Trophoblast cell (in vitro differentiated cells and primary cell): ENCODE measurements at regions not wholly inside any gene's neighbourhood (a gene's known extent, or its start where the extent isn't known, plus 50 kb on each side); places are given as distances from the start of the nearest gene placed in this dataset.

ENCODE experiments used
- DNase-seq, 2 donors: peaks; one replicate each; pipeline ENCODE4 v3.0.0-alpha.2; 2016
- H2AFZ ChIP-seq: 2 replicates; pipeline ENCODE4 v1.6.1; 2013; ENCODE audit warnings: low read length, moderate library complexity, mild to moderate bottlenecking; ENCODE audit not compliant: insufficient read depth, poor library complexity
- H2AK5ac ChIP-seq: 2 replicates; pipeline ENCODE4 v1.6.1; 2013; ENCODE audit warnings: mild to moderate bottlenecking, low read length
- H2BK120ac ChIP-seq: 2 replicates; pipeline ENCODE4 v1.6.1; 2013; ENCODE audit warnings: low read length, mild to moderate bottlenecking, moderate library complexity; ENCODE audit not compliant: insufficient read depth, poor library complexity
- H2BK12ac ChIP-seq: 2 replicates; pipeline ENCODE4 v1.6.1; 2013; ENCODE audit warnings: mild to moderate bottlenecking, low read length, moderate library complexity
- H2BK5ac ChIP-seq: 2 replicates; pipeline ENCODE4 v1.6.1; 2013; ENCODE audit warnings: low read length, low read depth, moderate library complexity, mild to moderate bottlenecking; ENCODE audit not compliant: poor library complexity
- H3K14ac ChIP-seq: 2 replicates; pipeline ENCODE4 v1.6.1; 2013; ENCODE audit warnings: mild to moderate bottlenecking, low read length
- H3K18ac ChIP-seq: 2 replicates; pipeline ENCODE4 v1.6.1; 2013; ENCODE audit warnings: mild to moderate bottlenecking, low read length
- H3K23ac ChIP-seq: 2 replicates; pipeline ENCODE4 v1.6.1; 2013; ENCODE audit warnings: low read length
- H3K27ac ChIP-seq: 2 replicates; pipeline ENCODE4 v1.5.1; 2013; ENCODE audit warnings: low read depth, mild to moderate bottlenecking, inconsistent platforms, low read length, moderate library complexity
- H3K27me3 ChIP-seq: 2 replicates; pipeline ENCODE4 v1.6.1; 2013; ENCODE audit warnings: inconsistent platforms, mild to moderate bottlenecking, low read length, moderate library complexity; ENCODE audit not compliant: insufficient read depth
- H3K36me3 ChIP-seq, 2 experiments: 1 replicate in 1 of 2; 2 replicates in 1 of 2; pipeline ENCODE4 v1.6.1; 2013; ENCODE audit warnings: low read length in 2 of 2, mild to moderate bottlenecking in 2 of 2, moderate library complexity in 1 of 2; ENCODE audit not compliant: insufficient read depth in 2 of 2, control insufficient read depth in 1 of 2
- H3K4ac ChIP-seq: 2 replicates; pipeline ENCODE4 v1.6.1; 2013; ENCODE audit warnings: low read depth, mild to moderate bottlenecking, low read length, moderate library complexity
- H3K4me1 ChIP-seq, 2 experiments: 1 replicate in 1 of 2; 2 replicates in 1 of 2; pipeline ENCODE4 v1.6.1; 2013; ENCODE audit warnings: low read length in 2 of 2, mild to moderate bottlenecking in 2 of 2, moderate library complexity in 1 of 2; ENCODE audit not compliant: insufficient read depth in 2 of 2, control insufficient read depth in 1 of 2
- H3K4me2 ChIP-seq: 2 replicates; pipeline ENCODE4 v1.6.1; 2013; ENCODE audit warnings: inconsistent platforms, mild to moderate bottlenecking, low read length, moderate library complexity
- H3K4me3 ChIP-seq: 2 replicates; pipeline ENCODE4 v1.5.1; 2013; ENCODE audit warnings: mild to moderate bottlenecking, low read depth, low read length, inconsistent platforms
- H3K79me1 ChIP-seq: one replicate; pipeline ENCODE4 v1.6.1; 2013; ENCODE audit warnings: low read length
- H3K79me2 ChIP-seq: 2 replicates; pipeline ENCODE4 v1.6.1; 2013; ENCODE audit warnings: low read length, mild to moderate bottlenecking; ENCODE audit not compliant: control insufficient read depth, insufficient read depth, poor library complexity
- H3K9ac ChIP-seq: 2 replicates; pipeline ENCODE4 v1.6.1; 2013; ENCODE audit warnings: mild to moderate bottlenecking, low read length
- H3K9me3 ChIP-seq: 2 replicates; pipeline ENCODE4 v1.6.1; 2013; ENCODE audit warnings: low read depth, mild to moderate bottlenecking, control low read depth, inconsistent platforms, low read length; ENCODE audit not compliant: insufficient read depth
- H4K12ac ChIP-seq: 2 replicates; pipeline ENCODE4 v1.6.1; 2013; ENCODE audit warnings: low read depth, mild to moderate bottlenecking, low read length, moderate library complexity
- H4K8ac ChIP-seq: 2 replicates; pipeline ENCODE4 v1.6.1; 2013; ENCODE audit warnings: low read depth, mild to moderate bottlenecking, low read length, moderate library complexity
- H4K91ac ChIP-seq: one replicate; pipeline ENCODE4 v1.6.1; 2013; ENCODE audit warnings: low read depth, mild to moderate bottlenecking, low read length, moderate library complexity
- WGBS: extraction: QIAGEN DNeasy Blood & Tissue Kit; methylation state at CpG from one replicate; pipeline ENCODE4 v1.1.7; 2013; ENCODE audit warnings: missing lambda C conversion rate; ENCODE audit not compliant: insufficient read length, insufficient coverage; ENCODE audit errors: extremely low coverage; 5-methylcytosine and 5-hydroxymethylcytosine counted together

- Histone ChIP-seq H4K91ac (no peak overlapping the region), H3K4me2 (no peak overlapping the region), H3K9me3 (no peaks in the 10 kb centered on the region), H3K36me3 (no peaks in the 10 kb centered on the region), H2BK5ac (no peak overlapping the region), H3K79me1 (no peaks in the 10 kb centered on the region), H3K4ac (no peak overlapping the region), H3K18ac (no peak overlapping the region), H3K4me3 (no peak overlapping the region), H3K79me2 (no peaks in the 10 kb centered on the region), H4K8ac (no peak overlapping the region), H2AFZ (no peak overlapping the region), H3K27me3 (no peaks in the 10 kb centered on the region), H2BK12ac (no peak overlapping the region), H2BK120ac (no peak overlapping the region), H3K4me1 (no peaks in the 10 kb centered on the region), H2AK5ac (no peak overlapping the region), H3K27ac (no peak overlapping the region), H4K12ac (no peak overlapping the region), H3K9ac (no peak overlapping the region), H3K14ac (no peak overlapping the region), H3K23ac (no peak overlapping the region)
- no CpG with 5 or more reads among the region's 1 CpG for WGBS
- no peak for DNase-seq
Measured at GRCh38 chr5:115016646-115017045, 153.1 kb downstream of the TRIM36 start.

DNA sequence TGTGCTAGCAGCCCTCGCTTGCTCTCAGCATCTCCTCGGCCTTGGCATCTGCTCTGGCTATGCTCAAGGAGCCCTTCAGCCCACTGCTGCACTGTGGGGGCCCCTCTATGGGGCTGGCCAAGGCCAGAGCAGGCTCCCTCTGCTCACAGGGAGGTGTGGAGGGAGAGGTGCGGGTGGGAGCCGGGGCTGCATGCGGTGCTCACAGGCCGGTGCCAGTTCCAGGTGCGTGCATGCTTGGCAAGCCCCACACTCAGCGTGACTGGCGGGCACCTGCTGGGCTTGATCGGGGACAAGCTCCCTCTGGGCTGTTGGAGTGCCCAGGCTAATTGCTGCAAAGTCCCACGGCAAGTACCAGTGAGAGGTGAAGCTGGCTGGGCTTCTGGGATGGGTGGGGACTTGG, 170.5 kb downstream of the TRIM36 start:
- H2BK120ac ChIP-seq = no peak overlapping the region

GRCh38 chr5:114989512-114989911, 180.2 kb downstream of the TRIM36 start:
- H4K12ac ChIP-seq = no peak overlapping the region
- H3K4me2 ChIP-seq = no peak overlapping the region
- H2AK5ac ChIP-seq = no peak overlapping the region
- H3K36me3 ChIP-seq = no peaks in the 10 kb centered on the region
- H3K18ac ChIP-seq = no peak overlapping the region
- no peak overlapping the region for H4K91ac ChIP-seq
- no peak overlapping the region for H2BK12ac ChIP-seq
- no peak overlapping the region for H3K23ac ChIP-seq
- no CpG with 5 or more reads among the region's 10 CpGs for WGBS
- H3K27me3 ChIP-seq = no peaks in the 10 kb centered on the region
- no peak overlapping the region for H3K9ac ChIP-seq
- no peak overlapping the region for H3K14ac ChIP-seq
- no peak for DNase-seq
- no peaks in the 10 kb centered on the region for H3K79me1 ChIP-seq
- no peak overlapping the region for H2BK120ac ChIP-seq
- no peaks in the 10 kb centered on the region for H3K79me2 ChIP-seq
- no peak overlapping the region for H3K4me3 ChIP-seq
- H3K4me1 ChIP-seq = no peaks in the 10 kb centered on the region
- peaks cover 4% of the 10 kb centered on the region for H3K9me3 ChIP-seq
- H4K8ac ChIP-seq = no peak overlapping the region
- H2AFZ ChIP-seq = no peak overlapping the region
- H3K27ac ChIP-seq = no peak overlapping the region
- H3K4ac ChIP-seq = no peak overlapping the region
- H2BK5ac ChIP-seq = no peak overlapping the region

More for the DNA sequence above, 170.5 kb downstream of the TRIM36 start:
- Histone ChIP-seq H2BK12ac (no peak overlapping the region), H3K4ac (no peak overlapping the region), H4K8ac (no peak overlapping the region), H3K4me3 (no peak overlapping the region), H3K14ac (no peak overlapping the region), H4K91ac (no peak overlapping the region), H3K18ac (no peak overlapping the region), H3K23ac (no peak overlapping the region), H2AK5ac (no peak overlapping the region), H3K4me1 (no peaks in the 10 kb centered on the region), H3K27me3 (no peaks in the 10 kb centered on the region), H4K12ac (no peak overlapping the region), H3K79me2 (no peaks in the 10 kb centered on the region), H3K27ac (no peak overlapping the region), H3K9ac (no peak overlapping the region), H3K79me1 (no peaks in the 10 kb centered on the region), H3K9me3 (peaks cover 4% of the 10 kb centered on the region), H2AFZ (no peak overlapping the region), H3K4me2 (no peak overlapping the region), H3K36me3 (no peaks in the 10 kb centered on the region), H2BK5ac (no peak overlapping the region)
- DNase-seq = no peak
- no CpG with 5 or more reads among the region's 11 CpGs for whole genome bisulfite sequencing

DNA sequence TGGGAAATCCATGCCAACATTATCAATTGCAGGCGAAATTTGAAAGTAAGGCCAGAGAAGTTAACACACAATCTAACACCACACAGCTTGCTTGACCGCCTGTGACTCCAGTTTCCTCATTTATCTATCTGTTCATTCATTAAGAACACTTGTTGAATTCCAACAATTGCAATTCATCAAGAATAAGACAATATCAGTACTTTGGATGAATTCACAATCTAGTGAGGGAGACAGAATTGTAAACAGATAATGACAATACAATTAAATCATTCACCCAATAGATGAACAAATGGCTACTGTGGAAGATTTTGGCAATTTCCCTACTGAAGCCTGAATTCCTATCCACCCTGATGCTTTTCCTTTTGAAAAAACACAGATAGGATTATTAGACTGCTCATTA, 181.6 kb downstream of the TRIM36 start:
- Histone ChIP-seq H3K27ac (no peak overlapping the region), H3K4me3 (no peak overlapping the region), H3K18ac (no peak overlapping the region), H3K4me1 (no peaks in the 10 kb centered on the region), H3K36me3 (no peaks in the 10 kb centered on the region), H3K9me3 (peaks cover 4% of the 10 kb centered on the region), H4K8ac (no peak overlapping the region), H4K12ac (no peak overlapping the region), H3K27me3 (no peaks in the 10 kb centered on the region), H3K4ac (no peak overlapping the region), H2BK12ac (no peak overlapping the region), H3K23ac (no peak overlapping the region), H2BK120ac (no peak overlapping the region), H3K9ac (no peak overlapping the region), H3K79me1 (no peaks in the 10 kb centered on the region), H2AFZ (no peak overlapping the region), H3K14ac (no peak overlapping the region), H4K91ac (no peak overlapping the region), H2AK5ac (no peak overlapping the region), H3K4me2 (no peak overlapping the region), H2BK5ac (no peak overlapping the region), H3K79me2 (no peaks in the 10 kb centered on the region)
- DNase-seq = no peak
- WGBS = no CpG with 5 or more reads among the region's 2 CpGs
